ENCODE measurements at regions not wholly inside any gene's neighbourhood (a gene's known extent, or its start where the extent isn't known, plus 50 kb on each side); places are given as distances from the start of the nearest gene placed in this dataset.

GRCh38 chr6:40181367-40181766 lies 247.1 kb upstream of the MOCS1 start:
- TF ChIP-seq CTCF (IDR thresholded peaks at IDR 0.05) = no peak
- no peak for TF ChIP-seq POLR2A (IDR thresholded peaks at IDR 0.05)
- no peak for TF ChIP-seq POLR2AphosphoS5 (IDR thresholded peaks at IDR 0.05)

All from gastroesophageal sphincter (tissue), 3 donors.